Peyer's patch (tissue), 4 donors: ENCODE measurements at regions not wholly inside any gene's neighbourhood (a gene's known extent, or its start where the extent isn't known, plus 50 kb on each side); places are given as distances from the start of the nearest gene placed in this dataset.

Experiments
- POLR2A ChIP-seq, 2 donors: fragments of 450-650 bp; IDR thresholded peaks; one replicate each; pipeline ENCODE4 v1.5.1; 2017; ENCODE audit warnings: antibody characterized with exemption in 2 of 2, mild to moderate bottlenecking in 2 of 2, moderate library complexity in 2 of 2
- TF ChIP-seq, protein P1 (sequence below), 6 experiments: fragments of 450-650 bp in 4 of 6; fragments of 200-600 bp in 2 of 6; sonication (generic) in 1 of 6; IDR thresholded peaks; one replicate each; pipeline ENCODE4 v1.5.1; 2017 to 2019; ENCODE audit warnings: antibody characterized with exemption in 6 of 6, mild to moderate bottlenecking in 3 of 6, moderate library complexity in 1 of 6

DNA sequence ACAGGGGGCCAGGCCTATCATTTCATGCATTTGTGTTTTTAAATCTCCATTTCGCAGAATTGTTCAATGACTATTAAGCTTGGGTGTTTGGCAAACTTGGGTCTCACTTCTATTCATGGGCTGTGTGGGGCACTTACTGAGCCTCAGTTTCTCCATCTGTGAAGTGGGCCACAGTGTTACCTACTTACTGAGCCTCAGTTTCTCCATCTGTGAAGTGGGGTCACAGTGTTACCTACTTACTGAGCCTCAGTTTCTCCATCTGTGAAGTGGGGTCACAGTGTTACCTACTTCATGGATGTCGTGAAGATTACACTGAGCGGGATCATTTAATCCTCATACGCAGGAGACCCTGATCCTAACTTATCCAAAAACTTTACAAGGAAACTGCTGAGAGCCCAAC, 115.1 kb upstream of the STX18 start:
- TF ChIP-seq, protein P1, sequence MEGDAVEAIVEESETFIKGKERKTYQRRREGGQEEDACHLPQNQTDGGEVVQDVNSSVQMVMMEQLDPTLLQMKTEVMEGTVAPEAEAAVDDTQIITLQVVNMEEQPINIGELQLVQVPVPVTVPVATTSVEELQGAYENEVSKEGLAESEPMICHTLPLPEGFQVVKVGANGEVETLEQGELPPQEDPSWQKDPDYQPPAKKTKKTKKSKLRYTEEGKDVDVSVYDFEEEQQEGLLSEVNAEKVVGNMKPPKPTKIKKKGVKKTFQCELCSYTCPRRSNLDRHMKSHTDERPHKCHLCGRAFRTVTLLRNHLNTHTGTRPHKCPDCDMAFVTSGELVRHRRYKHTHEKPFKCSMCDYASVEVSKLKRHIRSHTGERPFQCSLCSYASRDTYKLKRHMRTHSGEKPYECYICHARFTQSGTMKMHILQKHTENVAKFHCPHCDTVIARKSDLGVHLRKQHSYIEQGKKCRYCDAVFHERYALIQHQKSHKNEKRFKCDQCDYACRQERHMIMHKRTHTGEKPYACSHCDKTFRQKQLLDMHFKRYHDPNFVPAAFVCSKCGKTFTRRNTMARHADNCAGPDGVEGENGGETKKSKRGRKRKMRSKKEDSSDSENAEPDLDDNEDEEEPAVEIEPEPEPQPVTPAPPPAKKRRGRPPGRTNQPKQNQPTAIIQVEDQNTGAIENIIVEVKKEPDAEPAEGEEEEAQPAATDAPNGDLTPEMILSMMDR (IDR thresholded peaks at IDR 0.05): no peak
- no peak for TF ChIP-seq POLR2A (IDR thresholded peaks at IDR 0.05)
